ENCODE measurements at regions not wholly inside any gene's neighbourhood (a gene's known extent, or its start where the extent isn't known, plus 50 kb on each side); places are given as distances from the start of the nearest gene placed in this dataset.

- Histone ChIP-seq H3K27me3 (no peaks in the 10 kb centered on the region), H3K4me3 (no peak overlapping the region), H3K4me1 (peaks cover 0 to 20% (median 3%) of the 10 kb centered on the region in 4 donors), H3K27ac (no peak overlapping the region), H3K9me3 (no peaks in the 10 kb centered on the region), H3K36me3 (no peaks in the 10 kb centered on the region)
- WGBS (ENCODE audit: insufficient coverage, low coverage, low lambda C conversion rate, missing lambda C conversion rate), result 6% methylated on average over 10 of the region's 13 CpGs
- intact Hi-C loops (cut with DNase I), result loop anchor here in 1 of 2 donors (5.0 kb wide), 1 partner anchor 177 kb away; no protein-coding TSS in a partner anchor
- TF ChIP-seq CTCF (IDR thresholded peaks at IDR 0.05) (peak; percentile 91 to 96 (median 94)), POLR2A (IDR thresholded peaks at IDR 0.05) (no peak)
- DNase-seq (peak; percentile 87 to 90 (median 89)), ATAC-seq (peak; percentile 82 to 95 (median 90))
These were observed 51.1 kb upstream of the EDEM3 start for GRCh38 chr1:184805667-184806295.

Small RNAs in the stretch of these regions (small RNA-seq; reads per million reads assigned to genes)
- 0 reads per million in 2 experiments for gene RNU7-13P
